H54 (cell line): ENCODE measurements at regions not wholly inside any gene's neighbourhood (a gene's known extent, or its start where the extent isn't known, plus 50 kb on each side); places are given as distances from the start of the nearest gene placed in this dataset.

Source experiments
- DNase-seq: peaks from one replicate; pipeline ENCODE4 v3.0.0; 2011; ENCODE audit warnings: low spot score, mixed read lengths; ENCODE audit not compliant: insufficient read length
- FAIRE-seq: peaks from 3 replicates; lab custom pipeline; 2011; peaks lifted over from hg19 to GRCh38; lab: Jason Lieb, UNC
- POLR2A ChIP-seq: IDR thresholded peaks from 2 replicates; pipeline ENCODE4 v1.6.1; 2011; ENCODE audit warnings: low read depth, mild to moderate bottlenecking, low read length

DNA sequence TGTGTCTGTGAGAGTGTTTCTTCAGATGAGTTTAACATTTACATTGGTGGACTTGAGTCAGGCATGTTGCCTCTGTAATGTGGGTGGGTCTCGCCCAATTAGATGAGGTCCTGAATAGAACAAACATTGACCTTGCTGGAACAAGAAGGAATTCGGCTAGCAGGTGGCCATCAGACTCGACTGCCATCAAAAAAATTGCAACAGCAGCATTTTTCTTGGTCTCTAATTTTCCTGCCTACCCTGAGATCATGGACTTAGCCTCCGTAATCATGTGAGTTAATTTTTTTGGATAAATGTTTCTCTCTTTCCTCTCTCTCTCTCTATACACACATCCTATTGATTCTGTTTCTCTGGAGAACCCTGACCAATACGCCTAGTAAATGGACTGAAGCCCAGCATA is 83.8 kb upstream of the ST6GAL2 start:
- DNase-seq (no peak), FAIRE-seq (no peak)
- no peak for TF ChIP-seq POLR2A

DNA sequence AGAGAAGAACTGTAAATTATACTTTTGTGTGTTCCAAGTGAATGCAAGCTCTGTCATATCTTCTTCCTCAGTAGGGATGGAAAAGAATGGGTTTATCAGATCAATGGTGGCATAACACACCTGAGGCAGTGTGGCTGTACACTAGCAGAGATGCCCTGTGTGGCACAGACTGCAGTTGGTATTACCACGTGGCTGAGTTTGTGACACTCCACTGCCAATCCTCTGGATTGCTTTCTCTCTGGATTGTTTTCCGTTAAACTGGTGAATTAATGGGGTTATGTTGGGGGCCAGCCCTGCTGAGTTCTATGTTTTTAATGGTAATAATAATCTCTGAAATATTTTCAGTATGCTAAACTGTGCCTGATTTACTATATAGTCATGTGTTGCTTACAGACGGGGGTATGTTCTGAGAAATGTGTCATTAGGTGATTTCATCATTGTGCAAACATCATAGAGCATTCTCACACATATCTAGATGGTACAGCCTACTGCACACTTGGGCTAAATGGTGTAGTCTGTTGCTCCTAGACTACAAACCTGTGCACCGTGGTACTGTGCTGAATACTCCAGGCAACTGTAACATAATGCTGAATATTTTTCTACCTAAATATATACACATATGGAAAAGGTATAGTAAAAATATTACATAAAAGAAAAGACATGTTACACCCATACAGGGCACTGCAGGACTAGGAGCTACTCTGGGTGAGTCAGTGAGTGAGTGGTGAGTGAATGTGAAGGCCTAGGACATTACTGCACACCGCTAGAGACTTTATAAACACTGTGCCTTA is 84.7 kb upstream of the ST6GAL2 start:
- TF ChIP-seq POLR2A: no peak
- DNase-seq (no peak), FAIRE-seq (no peak)

DNA sequence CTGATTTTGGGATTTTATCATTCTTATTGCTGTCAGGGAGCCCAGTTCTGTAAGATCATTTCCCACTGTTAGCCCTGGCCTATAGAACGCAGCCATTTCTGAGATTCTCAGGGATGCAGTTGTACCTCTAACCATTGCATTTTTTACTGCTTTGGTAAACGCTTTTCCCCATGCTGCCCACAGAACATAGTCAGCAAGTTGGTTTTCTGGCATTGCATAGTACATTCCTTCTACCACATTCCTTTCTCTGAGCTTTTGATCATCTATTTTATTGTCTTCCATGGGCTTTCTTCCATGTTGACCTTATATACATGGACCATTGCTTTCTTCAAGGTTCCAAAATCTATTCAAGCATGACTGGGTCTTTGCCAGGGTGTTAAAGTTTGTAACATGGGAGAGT is 86.8 kb upstream of the ST6GAL2 start:
- no peak for FAIRE-seq
- TF ChIP-seq POLR2A: no peak
- no peak for DNase-seq

DNA sequence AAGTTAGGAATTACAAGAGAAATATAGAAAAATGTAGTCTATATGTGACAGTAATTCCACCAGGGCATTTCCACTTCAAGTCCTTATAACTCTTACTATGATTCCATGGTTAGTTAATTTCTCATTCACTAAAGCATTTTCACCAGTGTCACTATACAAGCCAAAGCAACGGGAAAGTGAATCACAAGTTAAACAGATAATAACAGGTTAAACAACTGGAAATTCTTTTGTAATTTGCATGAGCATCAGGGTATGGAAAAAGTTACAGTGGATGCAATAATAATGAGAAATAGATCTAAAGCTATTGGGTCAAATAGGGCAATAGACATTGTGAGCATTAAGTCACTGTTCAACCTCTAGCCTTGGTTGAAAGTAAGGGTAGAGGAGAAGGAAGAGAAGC is 88.9 kb upstream of the ST6GAL2 start:
- DNase-seq: no peak
- FAIRE-seq: no peak
- TF ChIP-seq POLR2A: no peak

DNA sequence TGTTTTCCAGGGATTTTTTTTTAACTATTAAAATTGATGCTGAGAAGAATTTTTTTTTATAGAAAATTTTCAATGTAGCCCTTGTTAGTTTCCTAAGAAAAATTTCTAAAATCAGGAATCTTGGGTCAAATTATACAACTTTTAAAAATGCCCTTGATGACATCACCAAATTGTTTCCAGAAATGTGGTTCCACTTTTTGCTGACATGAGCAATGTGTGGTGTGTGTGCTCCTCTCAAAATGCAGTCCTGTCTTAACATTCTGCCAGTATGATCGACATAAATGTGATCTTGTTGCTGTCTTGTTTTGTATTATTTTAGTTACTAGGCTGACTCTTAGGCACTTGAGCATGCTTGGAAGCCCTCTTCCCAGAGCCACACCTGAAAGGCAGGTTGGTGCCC is 89.7 kb upstream of the ST6GAL2 start:
- no peak for DNase-seq
- no peak for FAIRE-seq
- no peak for TF ChIP-seq POLR2A

DNA sequence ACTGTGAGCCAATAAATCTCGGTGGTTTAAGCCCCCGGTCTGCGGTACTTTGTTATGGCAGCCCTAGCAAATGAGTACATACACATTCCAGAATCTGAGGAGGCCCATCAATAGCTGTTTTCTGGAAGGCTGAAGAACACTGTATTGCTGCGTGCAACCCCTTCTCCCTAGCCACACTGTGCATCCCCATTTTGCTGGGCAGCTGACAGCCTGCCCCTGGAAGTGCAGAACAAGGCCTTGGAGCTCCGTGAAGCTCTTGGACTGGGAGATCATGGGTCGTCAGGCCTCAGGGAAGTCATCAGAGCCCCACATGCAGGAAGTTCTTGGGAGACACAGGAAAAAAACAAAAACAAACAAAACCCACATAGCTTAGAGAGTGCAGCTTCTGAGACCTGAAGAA is 90.6 kb upstream of the ST6GAL2 start:
- no peak for TF ChIP-seq POLR2A
- FAIRE-seq: no peak
- no peak for DNase-seq

DNA sequence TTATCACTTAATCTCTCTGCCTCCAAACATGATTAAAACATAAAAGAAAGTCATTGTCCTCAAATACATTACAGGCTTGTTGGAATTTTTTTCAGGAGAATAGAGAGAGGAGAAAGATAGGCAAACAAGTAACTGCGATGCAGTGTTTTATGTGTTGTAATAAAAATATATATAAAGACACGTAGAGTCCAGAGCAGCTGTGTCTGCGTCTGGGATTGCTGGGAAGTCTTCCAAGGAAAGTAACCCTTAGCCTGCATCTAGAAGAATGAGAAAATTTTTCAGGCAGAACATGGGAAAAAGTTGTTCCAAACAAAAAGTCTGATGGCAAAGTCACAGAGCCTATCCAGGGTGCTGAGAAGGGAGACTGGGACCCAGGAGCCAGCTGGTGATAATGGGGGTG is 91.8 kb upstream of the ST6GAL2 start:
- DNase-seq (no peak), FAIRE-seq (no peak)
- TF ChIP-seq POLR2A: no peak

DNA sequence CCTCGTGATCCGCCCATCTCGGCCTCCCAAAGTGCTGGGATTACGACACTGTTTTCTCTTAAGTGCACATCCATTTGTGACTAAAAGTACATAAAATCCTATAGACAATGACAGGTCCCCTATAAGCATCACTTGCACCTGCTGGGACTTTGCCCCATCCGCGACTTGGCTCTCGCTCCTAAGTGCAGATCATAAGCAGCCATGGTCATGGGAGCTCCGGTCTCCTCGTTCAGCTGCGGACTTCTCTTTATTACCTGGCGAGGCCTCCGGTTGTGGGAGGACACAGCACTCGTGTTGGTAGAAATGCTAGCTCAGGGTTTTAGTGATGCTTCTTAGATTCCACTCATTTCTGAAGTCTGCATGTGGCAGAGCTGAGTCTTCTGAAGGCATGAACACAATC is 92.7 kb upstream of the ST6GAL2 start:
- DNase-seq (no peak), FAIRE-seq (no peak)
- no peak for TF ChIP-seq POLR2A

DNA sequence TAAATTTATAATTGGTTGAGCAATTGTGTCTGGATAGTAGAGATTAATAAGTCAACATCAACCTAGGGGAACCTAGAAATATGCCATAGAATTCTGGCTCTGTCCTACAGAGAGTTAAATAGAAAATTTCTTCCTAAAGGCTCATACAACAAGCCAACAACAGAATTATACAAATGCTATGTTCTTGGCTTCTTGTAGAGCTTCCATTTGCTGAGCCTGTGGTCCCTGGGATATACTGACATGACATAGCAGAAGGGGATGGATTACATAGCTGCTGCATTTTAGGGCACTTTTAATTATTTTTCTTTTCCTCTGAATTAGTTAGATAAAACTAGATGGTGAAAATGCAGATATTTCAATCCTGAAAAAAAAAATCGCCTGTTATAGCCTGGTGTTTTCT is 95.5 kb upstream of the ST6GAL2 start:
- TF ChIP-seq POLR2A: no peak
- FAIRE-seq (no peak), DNase-seq (no peak)

DNA sequence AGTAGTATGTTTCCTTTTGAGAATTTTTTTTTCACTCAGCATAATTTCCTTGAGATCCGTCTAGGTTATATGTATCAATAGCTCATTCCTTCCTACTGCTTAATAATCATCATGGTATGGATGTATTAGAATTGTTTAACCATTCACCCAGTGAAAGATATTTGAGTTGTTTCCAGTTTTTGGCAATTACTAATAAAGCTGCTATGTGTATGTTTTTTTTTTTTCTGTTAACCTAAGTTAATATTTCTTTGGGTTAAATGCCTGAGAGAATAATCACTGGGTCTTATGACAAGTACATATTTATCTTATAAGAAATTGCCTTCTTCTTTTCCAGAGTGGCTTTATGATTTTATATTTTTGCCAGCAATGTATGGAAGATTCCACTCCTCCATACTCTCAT is 96.4 kb upstream of the ST6GAL2 start:
- no peak for TF ChIP-seq POLR2A
- DNase-seq (no peak), FAIRE-seq (no peak)

DNA sequence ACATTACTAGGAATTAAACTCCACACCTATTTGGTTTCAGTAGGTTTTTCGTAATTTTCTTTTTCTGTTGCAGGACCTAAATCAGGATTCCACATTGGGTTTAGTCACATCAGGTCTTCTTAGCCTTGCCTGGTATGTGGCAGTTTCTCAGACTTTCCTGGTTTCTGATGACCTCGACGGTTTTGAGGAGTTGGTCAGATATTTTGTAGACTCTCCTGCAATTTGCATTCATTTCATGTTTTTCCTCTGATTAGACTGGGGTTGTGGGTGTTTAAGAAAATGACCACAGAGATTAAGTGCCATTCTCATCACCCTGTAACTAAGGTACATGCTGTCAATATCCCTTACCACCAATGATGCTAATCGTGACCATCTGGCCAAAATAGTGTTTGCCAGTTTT is 97.3 kb upstream of the ST6GAL2 start:
- no peak for TF ChIP-seq POLR2A

DNA sequence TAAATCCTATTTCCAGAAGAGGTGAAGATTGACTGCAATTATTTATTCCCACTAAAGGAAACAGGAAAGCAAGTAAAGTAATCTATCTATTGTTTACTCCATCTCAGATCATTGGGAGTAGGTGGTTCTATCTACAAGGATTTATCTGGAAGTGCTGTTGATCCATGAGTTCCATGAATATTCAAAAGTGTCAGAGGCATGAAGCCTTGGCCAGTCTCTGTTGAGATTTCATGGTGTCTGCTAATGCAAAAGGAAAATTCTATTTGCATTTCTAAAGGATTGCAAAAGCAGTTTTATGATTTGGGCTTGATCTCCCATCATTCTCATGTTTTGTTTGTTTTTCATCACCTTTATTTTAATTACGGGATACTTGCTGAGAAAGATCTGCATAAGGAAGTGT is 102.4 kb upstream of the ST6GAL2 start:
- no peak for FAIRE-seq
- no peak for TF ChIP-seq POLR2A
- no peak for DNase-seq

More for the DNA sequence above, 97.3 kb upstream of the ST6GAL2 start:
- FAIRE-seq (no peak), DNase-seq (no peak)

DNA sequence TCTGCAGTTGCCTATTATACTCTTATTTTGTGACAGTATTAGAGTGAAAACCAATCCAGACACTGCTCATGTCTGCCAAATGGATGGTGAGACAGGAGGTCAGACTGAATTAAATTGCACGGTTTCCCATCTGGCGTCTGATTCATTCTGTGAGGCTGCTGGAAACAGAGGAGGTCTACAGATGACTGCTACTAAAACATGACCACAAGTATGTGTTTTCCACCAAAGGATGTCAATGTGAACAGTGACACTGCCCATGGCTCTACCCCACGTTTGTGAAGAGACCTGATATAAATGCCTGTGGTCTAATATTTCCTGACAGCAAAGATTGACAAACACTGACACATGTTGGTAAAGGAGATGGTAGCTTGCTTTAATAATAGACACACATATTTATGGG is 104.3 kb upstream of the ST6GAL2 start:
- TF ChIP-seq POLR2A: no peak
- FAIRE-seq (no peak), DNase-seq (no peak)

DNA sequence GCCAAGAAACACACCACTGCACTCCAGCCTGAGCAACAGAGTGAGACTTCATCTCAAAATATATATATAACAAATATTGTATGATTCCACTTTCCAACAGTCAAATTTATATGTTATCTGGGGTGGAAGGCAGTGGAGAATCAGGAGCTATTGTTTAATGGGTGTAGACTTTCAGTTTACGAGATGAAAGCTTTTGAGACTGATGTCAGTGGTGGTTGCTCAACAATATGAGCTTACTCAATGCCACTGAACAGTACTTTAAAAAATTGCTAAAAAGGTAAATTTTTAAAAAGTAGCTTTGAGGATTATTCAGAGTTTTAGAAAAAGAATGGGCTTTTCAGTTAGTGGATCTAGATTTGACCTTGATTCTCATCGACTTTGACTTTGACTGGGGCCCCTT is 105.9 kb upstream of the ST6GAL2 start:
- DNase-seq (no peak), FAIRE-seq (no peak)
- TF ChIP-seq POLR2A: no peak

DNA sequence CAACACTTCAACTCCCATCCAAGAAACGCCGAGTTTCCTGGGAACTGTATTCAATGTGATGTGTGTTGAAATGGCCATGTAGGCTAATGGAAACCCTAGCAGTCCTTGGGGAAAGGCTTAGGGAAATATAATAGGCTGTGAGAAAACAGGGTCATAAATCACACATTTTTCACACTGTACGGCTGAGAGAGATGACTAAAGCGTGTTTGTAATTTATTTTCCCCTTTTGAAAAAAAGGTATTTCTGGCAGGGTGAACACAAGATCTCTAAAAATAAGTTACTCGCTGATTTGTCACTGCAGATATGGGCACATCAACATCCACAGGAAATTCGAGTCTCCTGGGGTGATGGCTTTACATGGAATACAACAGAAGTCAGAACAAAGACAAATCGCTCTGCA is 109.6 kb upstream of the ST6GAL2 start:
- TF ChIP-seq POLR2A: no peak
- FAIRE-seq (no peak), DNase-seq (no peak)
